ENCODE measurements at regions not wholly inside any gene's neighbourhood (a gene's known extent, or its start where the extent isn't known, plus 50 kb on each side); places are given as distances from the start of the nearest gene placed in this dataset.

GRCh38 chr5:54680998-54681397 lies 163.4 kb downstream of the SNX18 start:
- no peak for TF ChIP-seq CTCF (IDR thresholded peaks at IDR 0.05)
- TF ChIP-seq POLR2AphosphoS5 (IDR thresholded peaks at IDR 0.05): no peak

Measured in esophagus muscularis mucosa (tissue), 3 donors.